SHP77 treated with DMSO at 0.1 percent for 48 hours (cell line): ENCODE measurements at regions not wholly inside any gene's neighbourhood (a gene's known extent, or its start where the extent isn't known, plus 50 kb on each side); places are given as distances from the start of the nearest gene placed in this dataset.
A peak's percentile ranks its signal among the peaks of the same experiment; 100 is the strongest.
"Not testable (repeated sequence)": the region's sequence is repeated elsewhere in the genome, so short reads cannot be mapped to it uniquely, and the experiment has no call there.

Source experiments
- DNase-seq: peaks from one replicate; lab custom pipeline; 2025; lab: John Stamatoyannopoulos, UW

DNA sequence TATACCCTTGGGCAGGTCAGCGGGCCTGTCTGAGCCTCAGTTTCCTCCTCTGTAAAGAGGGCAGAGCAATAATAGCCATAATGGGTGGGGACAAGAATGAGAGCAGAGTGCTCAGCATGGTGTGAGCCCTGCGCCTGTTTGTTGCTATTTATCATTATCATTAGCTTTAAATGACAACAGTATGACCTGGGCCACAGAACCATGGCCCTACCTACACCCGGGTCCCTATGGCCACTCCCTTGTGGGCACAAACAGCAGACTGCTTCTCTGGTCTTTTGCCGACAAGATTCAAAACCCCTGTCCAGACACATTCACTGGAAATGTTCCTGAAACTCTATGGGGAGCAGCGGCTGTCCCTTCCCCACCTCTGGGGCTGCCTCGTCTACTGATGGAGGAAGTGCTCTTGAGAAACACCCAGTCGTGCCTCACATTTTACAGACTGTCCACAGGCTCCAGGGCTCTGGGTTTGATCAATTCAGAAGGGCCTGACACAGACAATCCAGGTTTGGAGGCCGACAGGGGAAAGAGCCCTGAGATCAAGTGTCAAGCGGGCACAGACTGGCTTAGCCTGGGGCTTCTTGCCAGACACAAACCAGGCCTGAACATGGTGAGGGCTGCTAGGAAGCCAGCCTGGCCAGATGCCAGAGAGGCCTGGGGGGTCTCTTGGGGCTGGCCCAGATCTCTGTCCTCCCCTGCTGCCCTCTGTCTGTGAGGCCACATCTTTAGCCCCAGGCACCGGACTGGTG lies 112.5 kb upstream of the CD82 start:
- DNase-seq = no peak

DNA sequence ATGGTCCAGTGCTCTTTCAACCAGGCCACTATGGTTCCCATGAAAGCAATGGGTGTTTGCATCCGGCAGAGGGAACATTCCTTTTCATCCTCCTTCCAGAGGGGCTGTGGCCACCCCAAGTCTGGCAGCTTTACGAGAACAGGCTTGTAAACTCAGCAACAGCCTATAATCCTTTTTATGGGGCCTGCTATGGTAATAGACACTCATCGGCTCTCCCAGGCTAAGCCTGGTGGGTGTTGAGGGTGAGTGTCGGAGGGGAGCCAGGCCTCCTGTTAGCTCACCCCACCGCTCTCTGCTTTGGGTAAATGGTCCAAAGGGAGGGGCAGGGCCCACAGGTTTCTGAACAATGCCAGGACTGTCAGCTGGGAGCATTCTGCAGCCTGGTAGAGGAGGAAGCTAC lies 111.6 kb upstream of the CD82 start:
- DNase-seq = no peak

DNA sequence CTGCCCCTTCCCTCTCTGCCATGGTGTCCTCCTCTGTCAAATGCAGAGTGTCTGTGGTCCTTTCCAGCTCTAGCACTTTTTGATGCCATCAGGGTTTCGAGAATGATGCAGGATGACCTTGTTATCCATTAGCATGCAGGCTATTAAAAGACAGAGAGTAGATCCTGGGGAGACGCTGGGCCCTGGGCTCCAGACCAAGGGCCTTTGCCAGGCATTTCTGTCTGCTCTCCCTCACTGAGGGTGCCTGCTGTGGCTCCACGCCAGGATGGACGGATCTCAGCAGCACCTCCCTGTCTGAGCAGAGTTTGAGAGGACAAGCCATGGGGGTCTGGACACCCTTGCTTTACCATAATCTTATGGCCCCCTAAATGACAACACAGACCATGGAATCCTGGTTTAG lies 110.8 kb upstream of the CD82 start:
- DNase-seq = no peak

DNA sequence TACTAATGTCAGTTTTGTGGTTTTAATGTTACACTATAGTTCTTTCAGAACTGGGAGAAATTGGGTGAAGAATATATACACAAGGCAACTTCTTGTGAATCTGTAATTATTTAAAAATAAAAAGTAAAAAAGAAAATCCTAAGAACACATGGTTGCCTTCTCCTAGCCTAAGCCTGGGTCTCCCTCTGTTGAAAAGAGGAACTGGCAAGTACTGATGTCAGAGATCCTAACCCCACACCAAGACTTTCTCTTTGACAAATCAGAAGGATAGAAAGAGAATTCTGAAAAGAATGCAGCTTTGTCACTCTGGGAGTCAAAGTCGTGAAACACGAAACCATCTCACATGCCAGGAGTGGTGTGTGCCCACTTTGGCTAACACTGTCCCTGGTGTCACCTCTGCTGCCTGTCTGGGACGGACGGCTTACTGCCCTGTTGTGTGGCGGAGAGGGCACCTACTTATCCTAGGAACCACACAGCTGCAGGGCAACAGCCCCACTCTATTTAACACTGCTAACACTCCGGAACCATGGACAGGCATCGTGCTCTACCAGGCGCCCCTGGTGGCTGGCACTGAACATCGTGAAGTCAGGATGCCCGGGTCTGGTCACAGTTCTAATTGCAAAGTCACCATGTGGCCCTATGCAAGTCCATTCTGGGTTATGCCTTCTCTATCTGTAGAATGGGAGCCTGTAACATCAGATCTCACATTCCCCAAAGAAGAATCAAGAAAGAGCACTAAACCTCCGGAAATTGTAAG lies 108.7 kb upstream of the CD82 start:
- DNase-seq = peak; percentile 24

DNA sequence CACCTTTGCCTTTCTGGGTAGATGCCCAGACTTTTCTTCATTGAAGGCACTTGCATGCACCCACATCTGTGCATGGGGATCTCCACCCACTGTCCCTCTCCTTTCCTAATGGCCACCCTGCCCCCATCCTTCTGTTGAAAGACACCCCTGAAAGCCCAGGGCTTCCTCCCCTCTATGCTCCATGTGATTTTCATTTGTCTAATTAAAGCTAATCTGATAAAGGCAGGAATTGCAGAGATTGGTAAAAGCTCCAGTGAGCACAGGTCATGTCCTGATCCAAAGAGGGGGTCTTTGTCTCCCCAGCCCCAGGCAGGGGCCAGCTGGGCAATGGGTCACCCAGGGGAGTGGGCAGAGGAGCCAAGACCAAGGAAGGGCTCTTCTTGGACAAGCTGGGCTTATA lies 107.6 kb upstream of the CD82 start:
- no peak for DNase-seq

DNA sequence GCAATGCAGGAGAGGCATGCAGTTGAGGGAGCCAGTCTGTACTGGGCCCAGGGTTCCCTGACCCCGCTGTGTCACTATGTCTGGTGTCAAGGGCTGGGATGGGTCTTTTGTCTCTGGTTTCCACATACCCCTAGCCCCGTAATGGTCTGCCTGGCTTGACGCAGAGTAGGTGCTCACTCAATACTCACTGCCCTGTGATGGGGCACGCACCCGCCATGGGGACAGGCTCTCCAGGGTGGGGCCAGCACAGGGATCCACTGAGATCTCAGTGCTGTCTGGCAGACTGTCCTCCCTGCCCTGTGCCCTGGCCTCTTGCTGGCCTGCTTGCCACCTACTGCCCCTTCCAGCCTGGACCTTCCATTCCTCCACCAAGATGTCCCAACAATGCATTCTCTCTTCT lies 101.7 kb upstream of the CD82 start:
- no peak for DNase-seq

DNA sequence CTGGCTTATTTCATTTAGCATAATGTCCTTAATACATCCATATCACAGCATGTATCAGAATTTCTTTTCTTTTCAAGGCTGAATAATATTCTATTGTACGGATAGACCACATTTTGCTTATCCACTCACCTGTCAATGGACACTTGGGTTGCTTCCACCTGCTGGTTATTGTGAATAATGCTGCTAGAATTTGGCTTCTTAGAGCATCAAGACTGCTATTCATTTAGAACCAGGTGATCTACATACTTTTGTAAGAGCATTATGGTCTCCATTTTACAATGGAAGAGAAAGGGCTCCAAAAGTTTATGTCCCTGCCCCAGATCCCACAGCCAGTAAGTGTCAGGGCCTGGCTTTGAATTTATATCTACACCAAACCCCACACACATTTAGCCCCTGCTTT lies 100.7 kb upstream of the CD82 start:
- no peak for DNase-seq

DNA sequence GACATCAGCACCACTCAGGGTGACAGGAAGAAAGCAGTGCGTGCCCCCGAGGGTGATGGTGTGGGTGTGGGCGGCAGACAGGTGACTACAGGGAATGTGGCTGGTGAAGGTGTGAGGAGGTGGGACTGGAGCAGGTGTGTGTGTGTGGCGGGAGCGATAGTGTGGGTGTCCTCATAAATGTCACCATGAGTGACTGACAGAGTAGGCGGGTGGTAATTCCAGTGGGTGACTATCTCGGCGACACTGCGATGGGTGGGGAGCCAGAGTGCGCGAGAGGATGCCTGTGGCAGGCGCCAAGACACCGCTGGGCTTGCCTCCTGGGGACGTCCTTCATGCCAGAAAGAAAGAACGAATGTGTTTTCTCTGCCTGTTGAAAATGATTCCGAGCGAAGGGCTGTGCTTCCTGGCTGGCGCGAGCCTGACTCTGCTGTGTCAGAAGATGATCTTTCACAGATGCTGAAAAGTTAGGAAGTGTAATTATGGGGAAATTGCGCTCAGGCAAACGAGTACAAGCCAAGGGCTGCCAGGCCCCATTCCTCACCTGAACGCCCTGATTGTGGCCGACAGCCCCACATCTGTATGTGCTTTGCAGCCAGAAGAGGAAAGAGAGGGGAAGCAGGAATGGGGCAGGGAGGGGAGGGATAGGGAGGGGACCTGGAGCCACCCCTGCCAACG lies 98.8 kb upstream of the CD82 start:
- no peak for DNase-seq

DNA sequence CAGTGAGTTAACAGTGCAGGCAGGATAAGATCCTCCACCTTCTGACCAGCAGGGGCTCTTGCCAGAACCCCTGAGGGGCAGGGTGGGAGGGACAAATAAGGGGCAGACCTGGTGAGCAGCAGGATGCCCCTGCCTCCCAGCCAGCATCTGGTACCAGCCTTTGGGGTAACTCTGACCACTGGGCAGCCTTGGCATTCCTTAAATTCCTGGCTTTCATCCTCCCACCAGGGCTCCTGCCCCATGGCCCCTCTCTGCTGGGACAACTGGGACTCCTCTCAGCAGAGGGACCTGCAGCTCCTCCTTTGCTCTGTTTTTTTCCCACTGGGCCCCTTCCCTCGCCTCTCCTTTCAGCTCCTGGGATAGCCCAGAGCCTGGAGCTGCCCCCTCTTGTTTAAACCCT lies 98.0 kb upstream of the CD82 start:
- DNase-seq = no peak

DNA sequence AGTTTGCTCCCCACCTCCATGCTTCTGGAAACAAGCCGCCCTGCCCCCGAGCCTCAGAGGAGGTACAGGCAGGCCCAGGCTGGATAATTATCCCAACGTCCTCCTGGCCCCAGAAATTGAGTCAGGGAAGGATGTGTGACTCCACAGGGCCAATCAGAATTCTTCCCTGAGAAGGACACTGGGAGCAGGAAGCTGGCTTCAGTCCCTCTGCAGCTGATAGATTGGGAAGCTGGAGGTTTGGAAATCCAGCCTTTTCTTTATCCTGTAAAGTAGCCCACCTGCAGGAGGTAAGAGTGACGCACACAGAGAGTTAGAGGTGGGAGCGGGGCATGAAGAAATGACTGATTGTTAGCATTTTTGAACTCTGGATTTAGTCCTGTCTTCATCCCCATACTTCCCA lies 97.5 kb upstream of the CD82 start:
- no peak for DNase-seq

DNA sequence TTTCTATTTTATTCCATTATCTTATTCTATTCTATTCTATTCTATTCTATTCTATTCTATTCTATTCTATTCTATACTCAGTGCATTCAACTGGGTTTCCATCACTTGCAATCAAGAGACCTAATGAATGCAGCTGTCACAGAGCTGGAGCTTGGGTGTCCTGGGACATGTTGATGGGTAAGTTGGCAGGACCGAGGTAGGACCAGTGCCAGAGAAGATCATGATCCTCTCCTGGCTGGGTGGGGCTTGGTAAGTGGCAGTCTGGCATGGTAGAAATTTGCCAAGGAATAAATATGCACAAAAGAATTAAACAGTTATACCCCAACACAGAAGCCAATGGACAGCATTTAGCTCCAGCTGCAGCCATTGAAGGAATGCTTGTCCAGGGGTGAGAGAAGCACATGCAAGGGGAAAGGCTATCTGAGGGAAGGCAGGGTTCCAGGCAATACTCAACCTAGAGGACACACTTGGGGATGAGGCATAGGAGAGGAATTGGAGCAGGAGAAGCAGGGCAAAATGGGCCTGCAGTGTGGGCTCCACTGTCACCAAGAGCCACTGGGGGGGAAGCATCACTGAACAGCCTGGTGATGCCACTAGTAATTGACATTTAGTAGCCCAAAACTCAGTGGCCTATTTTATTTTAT lies 97.0 kb upstream of the CD82 start:
- no peak for DNase-seq

DNA sequence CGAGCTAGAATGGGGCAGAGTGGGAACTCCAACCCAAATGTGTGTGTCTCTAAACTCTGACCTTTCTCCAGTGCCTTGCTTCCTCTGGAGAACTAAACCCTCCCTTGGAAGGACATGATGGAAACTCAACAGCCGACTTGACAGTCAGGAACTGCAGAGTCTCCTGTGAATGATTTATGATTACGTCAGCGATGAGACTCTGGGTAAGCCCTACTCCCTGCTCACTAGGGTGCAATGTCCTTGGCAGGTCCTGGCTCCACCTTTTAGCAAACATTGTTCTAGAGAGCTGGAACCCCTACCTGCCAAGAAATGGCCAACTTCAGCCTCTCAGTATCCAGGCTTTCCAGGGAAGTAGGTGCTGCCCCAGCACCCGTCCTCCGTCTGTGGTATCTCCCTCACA lies 96.1 kb upstream of the CD82 start:
- no peak for DNase-seq

DNA sequence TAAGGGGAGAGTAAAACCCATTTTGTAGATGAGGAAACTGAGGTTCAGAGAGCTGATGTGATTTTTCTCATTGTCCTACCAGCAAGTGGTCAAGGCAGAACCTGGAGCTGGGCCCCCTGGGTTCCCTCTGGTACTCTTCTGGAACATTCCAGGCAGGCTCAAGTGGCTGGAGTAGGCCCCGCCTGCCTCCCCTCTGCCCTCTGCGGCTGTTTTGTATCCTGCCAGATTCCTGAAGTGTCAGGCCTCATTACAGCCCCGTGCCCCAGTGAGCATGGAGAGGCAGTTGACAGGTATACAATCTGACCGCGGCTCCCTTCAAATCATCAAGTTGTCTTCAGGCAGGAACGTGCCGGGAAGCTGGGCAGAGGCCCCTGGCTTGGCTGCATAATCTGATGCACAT lies 94.6 kb upstream of the CD82 start:
- DNase-seq = no peak

DNA sequence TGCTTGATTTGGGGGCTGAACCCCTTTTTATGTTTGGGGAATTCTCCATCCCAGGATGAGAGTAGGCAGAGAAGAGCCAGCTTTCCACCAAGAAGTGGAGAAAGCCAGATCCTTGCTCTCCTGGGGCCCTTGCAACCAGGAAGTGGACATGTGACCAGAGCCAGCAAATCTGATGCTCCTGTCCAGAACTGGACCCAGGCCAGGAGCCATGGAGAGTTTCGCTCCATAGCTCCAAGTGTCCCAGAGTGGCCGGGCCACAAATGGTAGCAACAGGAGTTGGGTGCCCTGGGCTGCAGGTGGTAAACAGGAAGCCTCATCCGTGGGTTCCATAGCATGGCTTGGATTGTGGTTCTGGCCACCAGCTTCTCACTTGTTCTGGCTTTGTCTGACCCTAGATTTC lies 93.9 kb upstream of the CD82 start:
- DNase-seq = no peak

DNA sequence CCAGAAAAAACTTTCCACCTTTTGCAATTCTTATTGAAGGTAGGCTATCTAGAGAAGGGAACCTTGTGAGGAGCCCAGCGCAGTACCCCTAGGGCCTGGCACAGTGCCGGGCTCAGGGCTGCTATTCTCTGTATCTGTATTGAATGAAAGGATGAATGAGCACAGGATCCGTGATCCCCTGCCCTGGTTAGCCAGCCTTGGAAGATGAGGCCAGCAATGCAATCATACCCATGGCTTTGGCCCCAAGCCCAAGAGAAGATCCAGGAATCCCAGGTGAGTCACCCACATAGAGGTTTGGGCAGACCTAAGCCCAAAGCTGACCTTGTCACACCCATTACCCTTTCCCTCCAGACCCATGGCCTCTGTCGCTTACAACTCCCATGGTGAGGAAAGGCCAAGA lies 92.5 kb upstream of the CD82 start:
- no peak for DNase-seq

DNA sequence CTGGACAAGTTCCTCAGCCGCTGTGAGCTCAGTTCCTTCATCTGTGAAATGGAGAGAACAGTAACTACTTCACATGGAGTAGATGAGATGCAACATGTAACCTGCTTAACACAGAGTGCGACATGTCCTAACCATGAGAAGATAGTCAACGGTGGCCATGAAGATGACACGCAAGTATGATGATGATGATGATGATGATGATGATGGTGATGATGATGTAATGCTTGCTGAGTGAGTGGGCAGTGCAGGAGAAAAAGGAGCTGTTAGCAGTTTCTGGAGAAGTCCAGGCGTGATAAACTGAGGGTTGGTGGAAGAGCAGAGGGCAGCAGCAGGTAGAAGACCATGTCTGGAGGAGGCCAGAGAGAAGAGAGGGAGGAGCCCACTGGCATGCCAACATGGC lies 90.8 kb upstream of the CD82 start:
- no peak for DNase-seq

DNA sequence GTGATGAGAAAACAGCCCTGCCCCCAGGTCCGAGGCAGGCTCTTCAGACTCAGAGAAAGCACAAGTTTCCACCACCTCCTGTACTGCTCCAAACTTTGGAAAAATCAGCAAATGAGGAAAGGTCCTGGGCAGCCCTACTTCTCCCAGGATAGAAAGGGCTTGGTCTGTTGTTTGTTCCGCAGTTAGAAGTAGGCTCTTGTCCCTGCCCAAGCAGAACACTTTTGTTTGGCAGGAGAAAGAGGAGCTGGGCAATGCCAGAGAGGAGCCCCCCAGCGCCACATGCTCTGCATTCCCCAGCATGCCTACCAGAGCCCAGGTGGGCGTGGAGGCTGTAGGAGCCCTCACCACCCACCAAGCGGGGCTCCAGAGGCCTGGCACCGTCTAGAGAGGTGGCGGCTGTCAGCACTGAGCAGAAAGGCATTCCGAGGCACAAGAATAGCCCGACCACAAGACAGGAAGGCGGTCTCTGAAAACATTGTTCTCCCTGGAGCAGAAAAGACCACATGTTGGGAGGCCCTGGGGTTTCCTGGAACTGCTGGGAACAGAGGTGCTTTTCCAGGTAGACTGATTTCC lies 90.3 kb upstream of the CD82 start:
- DNase-seq = no peak

DNA sequence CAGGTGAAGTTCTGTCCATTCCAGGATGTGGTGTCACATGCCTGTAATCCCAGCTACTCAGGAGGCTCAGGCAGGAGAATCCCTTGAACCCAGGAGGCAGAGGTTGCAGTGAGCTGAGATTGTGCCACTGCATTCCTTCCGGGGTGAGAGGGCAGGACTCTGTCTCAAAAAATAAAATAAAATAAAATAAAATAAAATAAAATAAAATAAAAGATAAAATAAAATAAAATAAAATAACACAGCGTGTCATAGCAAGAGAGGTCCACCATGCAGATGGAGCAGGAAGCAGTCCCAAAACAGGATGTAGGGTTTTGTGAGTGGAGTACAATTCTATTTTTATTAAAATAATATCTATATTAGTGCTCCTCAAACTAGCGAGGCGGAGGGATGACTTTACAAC lies 83.1 kb upstream of the CD82 start:
- DNase-seq = not testable (repeated sequence)

DNA sequence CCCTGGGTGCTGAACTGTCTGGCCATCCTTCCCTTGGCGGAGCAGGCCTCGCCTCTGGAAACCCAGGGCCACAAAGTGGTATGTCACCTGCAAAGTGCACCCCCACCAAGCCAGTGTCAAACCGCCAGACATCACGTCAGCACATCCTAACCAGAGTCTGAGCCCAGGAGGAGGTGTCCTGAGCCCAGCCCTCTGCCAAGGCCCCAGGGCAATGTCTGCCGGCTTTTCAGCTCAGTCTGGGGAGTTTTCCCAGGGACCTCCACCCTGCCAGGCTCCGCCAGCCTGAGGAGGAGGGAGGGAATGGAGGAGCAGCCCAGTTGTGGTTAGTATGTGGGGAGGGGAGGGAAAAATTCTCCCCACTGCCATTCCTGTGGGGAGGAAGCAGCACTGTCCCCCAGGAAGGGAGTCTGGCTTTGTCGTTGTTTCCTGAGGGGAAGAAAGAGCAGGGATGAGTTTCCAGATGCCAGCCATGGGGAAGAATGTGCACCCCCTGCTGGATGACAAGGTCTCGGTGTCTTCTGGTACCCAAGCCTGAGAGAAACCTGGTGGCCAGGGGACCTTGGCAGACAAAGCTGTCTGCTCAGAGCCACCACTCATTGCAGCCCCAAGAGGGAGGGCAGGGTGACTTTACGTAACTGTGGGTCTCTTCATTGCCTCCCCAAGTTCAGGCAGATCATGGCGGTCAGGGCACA lies 81.4 kb upstream of the CD82 start:
- DNase-seq = no peak

DNA sequence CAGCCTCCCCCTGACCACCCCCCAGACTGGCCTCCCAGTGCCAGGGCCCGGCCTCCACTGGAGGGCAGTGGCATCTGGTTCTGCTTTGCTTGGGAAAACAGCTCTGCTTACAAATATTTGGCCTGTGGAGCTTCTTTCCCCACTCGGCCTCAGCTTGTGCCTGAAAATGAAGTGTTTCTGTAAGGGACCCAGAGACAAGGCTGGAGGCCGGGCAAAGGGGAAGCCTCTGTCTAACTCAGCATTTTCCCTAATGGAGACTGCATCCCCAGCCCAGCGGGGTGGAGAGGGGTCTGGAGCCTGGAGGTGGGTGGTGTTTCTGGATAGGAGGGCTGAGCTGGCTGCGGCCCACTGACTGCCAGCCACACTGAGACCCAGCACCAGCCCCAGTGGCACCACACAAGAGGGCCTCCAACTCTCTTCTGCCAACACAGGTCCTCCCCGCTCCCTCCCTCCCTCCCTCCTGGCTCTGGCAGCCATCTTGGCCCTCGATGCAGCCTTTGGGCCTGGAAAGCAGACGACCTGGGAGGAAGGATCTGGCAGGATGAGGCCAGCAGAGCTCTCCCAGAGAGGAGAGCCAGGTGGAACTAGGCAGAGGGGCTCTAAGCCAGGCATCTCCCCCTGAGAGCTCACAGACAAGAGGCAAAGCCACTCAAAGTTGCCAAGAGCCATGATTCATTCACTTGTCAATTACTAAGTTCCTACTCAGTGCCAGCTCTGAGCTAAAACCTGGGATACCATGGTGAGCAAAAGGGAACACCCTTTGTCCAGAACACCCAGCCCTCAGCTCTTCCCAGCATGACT lies 77.1 kb upstream of the CD82 start:
- no peak for DNase-seq

DNA sequence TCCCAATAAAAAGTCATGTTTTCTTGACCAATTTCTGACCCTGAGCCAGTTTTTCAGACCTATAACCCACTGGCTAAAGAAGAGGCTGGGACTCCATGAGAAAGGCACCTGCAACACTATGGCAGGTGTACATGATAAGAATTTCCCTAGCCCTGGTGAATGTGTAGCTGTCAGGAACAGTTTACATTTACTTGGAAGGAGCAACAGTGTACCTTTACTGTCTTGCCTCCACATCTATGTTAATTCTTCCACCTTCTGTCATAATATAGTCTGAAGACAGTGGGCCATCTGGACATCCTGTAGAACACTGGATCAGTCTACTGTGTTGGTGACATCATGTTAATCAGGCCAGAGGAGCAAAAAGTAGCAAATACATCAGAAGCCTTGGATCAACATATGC lies 72.1 kb upstream of the CD82 start:
- no peak for DNase-seq
